ENCODE measurements at regions not wholly inside any gene's neighbourhood (a gene's known extent, or its start where the extent isn't known, plus 50 kb on each side); places are given as distances from the start of the nearest gene placed in this dataset.

GRCh38 chr14:37988472-37988871, 219.2 kb upstream of the SSTR1 start:
- TF ChIP-seq, protein P1, sequence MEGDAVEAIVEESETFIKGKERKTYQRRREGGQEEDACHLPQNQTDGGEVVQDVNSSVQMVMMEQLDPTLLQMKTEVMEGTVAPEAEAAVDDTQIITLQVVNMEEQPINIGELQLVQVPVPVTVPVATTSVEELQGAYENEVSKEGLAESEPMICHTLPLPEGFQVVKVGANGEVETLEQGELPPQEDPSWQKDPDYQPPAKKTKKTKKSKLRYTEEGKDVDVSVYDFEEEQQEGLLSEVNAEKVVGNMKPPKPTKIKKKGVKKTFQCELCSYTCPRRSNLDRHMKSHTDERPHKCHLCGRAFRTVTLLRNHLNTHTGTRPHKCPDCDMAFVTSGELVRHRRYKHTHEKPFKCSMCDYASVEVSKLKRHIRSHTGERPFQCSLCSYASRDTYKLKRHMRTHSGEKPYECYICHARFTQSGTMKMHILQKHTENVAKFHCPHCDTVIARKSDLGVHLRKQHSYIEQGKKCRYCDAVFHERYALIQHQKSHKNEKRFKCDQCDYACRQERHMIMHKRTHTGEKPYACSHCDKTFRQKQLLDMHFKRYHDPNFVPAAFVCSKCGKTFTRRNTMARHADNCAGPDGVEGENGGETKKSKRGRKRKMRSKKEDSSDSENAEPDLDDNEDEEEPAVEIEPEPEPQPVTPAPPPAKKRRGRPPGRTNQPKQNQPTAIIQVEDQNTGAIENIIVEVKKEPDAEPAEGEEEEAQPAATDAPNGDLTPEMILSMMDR (conservative IDR thresholded peaks at IDR 0.05; ENCODE audit: low read length), result no peak
- TF ChIP-seq EZH2phosphoT487 (IDR thresholded peaks at IDR 0.05; ENCODE audit: borderline replicate concordance, low read depth, low read length), result no peak
